ENCODE measurements at regions not wholly inside any gene's neighbourhood (a gene's known extent, or its start where the extent isn't known, plus 50 kb on each side); places are given as distances from the start of the nearest gene placed in this dataset.

DNA sequence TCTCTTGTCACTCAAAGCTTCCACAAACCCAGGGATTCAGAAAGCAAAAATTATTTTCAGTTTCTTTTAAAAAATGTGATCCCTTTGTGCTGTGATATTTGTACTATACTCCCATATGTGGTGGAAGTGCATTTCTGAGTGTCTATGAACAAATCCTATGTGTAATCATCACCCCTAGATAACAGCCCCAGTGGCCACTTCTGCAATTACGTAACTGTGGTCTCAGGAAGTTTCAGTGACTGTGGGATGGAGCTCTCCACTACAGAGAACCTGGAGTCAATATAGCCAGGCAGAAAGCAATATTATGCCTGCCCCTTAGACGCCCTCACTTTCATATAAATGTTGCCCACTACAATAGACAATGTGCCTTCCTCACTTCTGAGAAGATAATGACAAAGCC is 1101.7 kb upstream of the GHITM start:
- TF ChIP-seq, protein P1, sequence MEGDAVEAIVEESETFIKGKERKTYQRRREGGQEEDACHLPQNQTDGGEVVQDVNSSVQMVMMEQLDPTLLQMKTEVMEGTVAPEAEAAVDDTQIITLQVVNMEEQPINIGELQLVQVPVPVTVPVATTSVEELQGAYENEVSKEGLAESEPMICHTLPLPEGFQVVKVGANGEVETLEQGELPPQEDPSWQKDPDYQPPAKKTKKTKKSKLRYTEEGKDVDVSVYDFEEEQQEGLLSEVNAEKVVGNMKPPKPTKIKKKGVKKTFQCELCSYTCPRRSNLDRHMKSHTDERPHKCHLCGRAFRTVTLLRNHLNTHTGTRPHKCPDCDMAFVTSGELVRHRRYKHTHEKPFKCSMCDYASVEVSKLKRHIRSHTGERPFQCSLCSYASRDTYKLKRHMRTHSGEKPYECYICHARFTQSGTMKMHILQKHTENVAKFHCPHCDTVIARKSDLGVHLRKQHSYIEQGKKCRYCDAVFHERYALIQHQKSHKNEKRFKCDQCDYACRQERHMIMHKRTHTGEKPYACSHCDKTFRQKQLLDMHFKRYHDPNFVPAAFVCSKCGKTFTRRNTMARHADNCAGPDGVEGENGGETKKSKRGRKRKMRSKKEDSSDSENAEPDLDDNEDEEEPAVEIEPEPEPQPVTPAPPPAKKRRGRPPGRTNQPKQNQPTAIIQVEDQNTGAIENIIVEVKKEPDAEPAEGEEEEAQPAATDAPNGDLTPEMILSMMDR (conservative IDR thresholded peaks at IDR 0.05; ENCODE audit: low read depth, low read length): no peak
- no peaks in the 10 kb centered on the region for H4K20me1 ChIP-seq (ENCODE audit: insufficient read depth)
- H3K4me2 ChIP-seq: no peak overlapping the region

DNA sequence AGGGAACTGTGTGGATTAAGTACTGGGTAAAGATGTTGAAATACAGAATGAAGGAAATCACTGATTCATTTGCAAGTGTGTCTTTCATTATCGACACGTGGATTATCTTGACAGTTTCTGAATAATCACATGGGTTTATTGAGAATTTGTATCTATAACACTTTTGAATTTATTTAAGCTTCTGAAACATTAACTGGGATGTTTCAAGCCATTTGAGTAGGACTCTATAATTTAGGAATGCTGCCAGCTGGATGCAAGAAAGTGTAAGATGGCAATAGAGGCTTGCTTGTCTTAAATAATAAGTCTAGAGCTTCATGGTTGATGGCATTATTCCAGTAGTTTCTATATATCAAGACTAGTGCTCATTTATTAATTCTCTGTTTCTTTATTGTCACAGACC is 1100.7 kb upstream of the GHITM start:
- Histone ChIP-seq H3K4me3 (IDR thresholded peaks at IDR 0.05; ENCODE audit: insufficient read depth, low read depth, low read length) (no peak overlapping the region), H3K79me2 (ENCODE audit: insufficient read depth, low read depth) (no peaks in the 10 kb centered on the region), H3K36me3 (ENCODE audit: insufficient read depth) (no peaks in the 10 kb centered on the region), H3K27ac (no peak overlapping the region), H3K4me1 (ENCODE audit: low read depth, poor library complexity, severe bottlenecking) (no peaks in the 10 kb centered on the region), H4K20me1 (ENCODE audit: insufficient read depth) (no peaks in the 10 kb centered on the region), H2AFZ (ENCODE audit: low read depth) (no peak overlapping the region), H3K27me3 (ENCODE audit: insufficient read depth, low read depth) (no peaks in the 10 kb centered on the region), H3K9ac (no peak overlapping the region), H3K4me2 (no peak overlapping the region)
- TF ChIP-seq, protein P1 (conservative IDR thresholded peaks at IDR 0.05; ENCODE audit: low read depth, low read length): no peak

More for the DNA sequence above, 1101.7 kb upstream of the GHITM start:
- H3K27me3 ChIP-seq (ENCODE audit: insufficient read depth, low read depth): no peaks in the 10 kb centered on the region
- H3K27ac ChIP-seq: no peak overlapping the region
- no peaks in the 10 kb centered on the region for H3K4me1 ChIP-seq (ENCODE audit: low read depth, poor library complexity, severe bottlenecking)
- no peak overlapping the region for H2AFZ ChIP-seq (ENCODE audit: low read depth)
- no peaks in the 10 kb centered on the region for H3K36me3 ChIP-seq (ENCODE audit: insufficient read depth)
- H3K9ac ChIP-seq: no peak overlapping the region
- no peaks in the 10 kb centered on the region for H3K79me2 ChIP-seq (ENCODE audit: insufficient read depth, low read depth)
- no peak overlapping the region for H3K4me3 ChIP-seq (IDR thresholded peaks at IDR 0.05; ENCODE audit: insufficient read depth, low read depth, low read length)

DNA sequence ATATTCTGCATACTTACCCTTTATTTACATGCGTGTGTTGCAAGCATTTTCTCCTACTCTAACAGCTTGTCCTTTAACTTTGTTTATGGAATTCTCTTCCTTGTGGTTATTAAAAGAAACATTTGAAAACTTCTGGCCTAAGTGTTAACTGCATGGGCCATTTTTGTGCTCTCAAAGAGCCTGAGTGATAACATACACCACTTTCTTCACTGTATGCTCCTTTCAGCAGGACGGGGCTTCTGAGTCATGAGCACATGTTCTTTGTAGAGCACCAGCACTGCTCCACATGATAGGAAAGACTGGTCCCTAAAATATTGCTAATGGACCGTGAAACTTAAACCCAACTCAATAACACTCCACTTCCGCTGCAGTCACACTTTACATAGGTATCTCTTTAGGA is 1093.6 kb upstream of the GHITM start:
- no peak overlapping the region for H3K4me2 ChIP-seq
- H4K20me1 ChIP-seq (ENCODE audit: insufficient read depth): no peaks in the 10 kb centered on the region
- no peaks in the 10 kb centered on the region for H3K79me2 ChIP-seq (ENCODE audit: insufficient read depth, low read depth)
- H3K27me3 ChIP-seq (ENCODE audit: insufficient read depth, low read depth): no peaks in the 10 kb centered on the region
- no peak overlapping the region for H3K4me3 ChIP-seq (IDR thresholded peaks at IDR 0.05; ENCODE audit: insufficient read depth, low read depth, low read length)
- H3K27ac ChIP-seq: no peak overlapping the region
- TF ChIP-seq, protein P1 (conservative IDR thresholded peaks at IDR 0.05; ENCODE audit: low read depth, low read length): no peak
- H3K4me1 ChIP-seq (ENCODE audit: low read depth, poor library complexity, severe bottlenecking): no peaks in the 10 kb centered on the region
- no peak overlapping the region for H3K9ac ChIP-seq
- no peaks in the 10 kb centered on the region for H3K36me3 ChIP-seq (ENCODE audit: insufficient read depth)
- no peak overlapping the region for H2AFZ ChIP-seq (ENCODE audit: low read depth)

DNA sequence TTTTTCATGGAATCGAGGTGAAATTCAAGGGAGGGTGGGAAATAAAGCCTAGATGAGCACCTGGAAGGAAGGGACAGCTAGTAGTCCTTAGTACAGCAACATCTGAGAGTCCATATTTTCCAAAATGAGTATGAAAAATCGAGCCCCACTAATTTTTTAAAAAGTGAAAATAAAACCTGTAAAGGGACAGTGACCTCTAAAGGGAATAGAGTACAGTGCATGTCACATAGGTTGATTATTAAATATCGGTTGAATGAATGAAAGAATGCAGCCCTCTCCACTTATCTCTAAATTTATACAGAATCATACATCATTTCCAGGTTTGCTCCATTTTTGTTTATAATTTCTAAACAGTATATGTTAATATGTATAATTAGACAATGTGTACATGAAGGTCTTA is 1088.5 kb upstream of the GHITM start:
- no peak overlapping the region; the same call in 1 of the 2 replicates for H2AFZ ChIP-seq (ENCODE audit: low read depth)
- H3K27me3 ChIP-seq (ENCODE audit: insufficient read depth, low read depth): no peaks in the 10 kb centered on the region
- H3K4me3 ChIP-seq (IDR thresholded peaks at IDR 0.05; ENCODE audit: insufficient read depth, low read depth, low read length): no peak overlapping the region
- H3K9ac ChIP-seq: no peak overlapping the region
- no peaks in the 10 kb centered on the region for H3K4me1 ChIP-seq (ENCODE audit: low read depth, poor library complexity, severe bottlenecking)
- H3K27ac ChIP-seq: no peak overlapping the region
- H4K20me1 ChIP-seq (ENCODE audit: insufficient read depth): no peaks in the 10 kb centered on the region
- no peaks in the 10 kb centered on the region for H3K36me3 ChIP-seq (ENCODE audit: insufficient read depth)
- TF ChIP-seq, protein P1 (conservative IDR thresholded peaks at IDR 0.05; ENCODE audit: low read depth, low read length): no peak
- no peaks in the 10 kb centered on the region for H3K79me2 ChIP-seq (ENCODE audit: insufficient read depth, low read depth)
- no peak overlapping the region for H3K4me2 ChIP-seq

Measured in KMS-11 (cell line).